Activated naive CD4-positive, alpha-beta T cell (primary cell): ENCODE measurements at regions not wholly inside any gene's neighbourhood (a gene's known extent, or its start where the extent isn't known, plus 50 kb on each side); places are given as distances from the start of the nearest gene placed in this dataset.

Source experiments
- DNase-seq, 4 experiments: peaks; one replicate each; lab custom pipeline; 2025; lab: John Stamatoyannopoulos, UW

DNA sequence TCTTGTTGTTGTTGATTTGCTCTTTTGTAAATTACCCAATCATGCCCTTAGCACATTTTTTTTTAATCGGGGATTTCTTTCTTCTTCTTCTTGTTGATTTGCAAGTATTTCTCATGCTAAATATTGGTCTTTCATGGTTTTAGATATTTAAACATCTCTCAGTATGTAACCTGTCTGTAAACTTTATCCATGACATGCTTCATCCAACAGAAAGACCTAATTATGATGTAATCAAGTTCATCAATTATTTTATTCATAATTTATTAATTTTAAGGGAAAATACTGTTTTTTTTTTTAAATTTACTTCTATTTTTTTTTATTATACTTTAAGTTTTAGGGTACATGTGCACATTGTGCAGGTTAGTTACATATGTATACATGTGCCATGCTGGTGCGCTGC lies 69.8 kb downstream of the TNFSF18 start:
- no peak for DNase-seq
